Liver (tissue), 7 donors: ENCODE measurements at regions not wholly inside any gene's neighbourhood (a gene's known extent, or its start where the extent isn't known, plus 50 kb on each side); places are given as distances from the start of the nearest gene placed in this dataset.

Experiments used
- DNase-seq: peaks from one replicate; pipeline ENCODE4 v3.0.0-alpha.2; 2017; ENCODE audit warnings: low spot score
- H3K27ac ChIP-seq, 2 donors: one replicate each; pipeline ENCODE4 v1.7.0; 2013; ENCODE audit warnings: inconsistent platforms in 2 of 2, low read length in 2 of 2, control low read depth in 1 of 2, low read depth in 1 of 2, mild to moderate bottlenecking in 1 of 2
- H3K27me3 ChIP-seq, 4 donors: one replicate each; pipeline versions ENCODE4 v1.6.1 to v1.7.0; 2013; ENCODE audit warnings: low read length in 3 of 4, inconsistent platforms in 1 of 4, mild to moderate bottlenecking in 1 of 4, moderate library complexity in 1 of 4; ENCODE audit not compliant: control insufficient read depth in 4 of 4, insufficient read depth in 4 of 4
- H3K36me3 ChIP-seq, 4 donors: one replicate each; pipeline versions ENCODE4 v1.6.1 to v1.7.0; 2013; ENCODE audit warnings: low read length in 3 of 4, mild to moderate bottlenecking in 3 of 4, low read depth in 1 of 4, moderate library complexity in 1 of 4; ENCODE audit not compliant: control insufficient read depth in 4 of 4, insufficient read depth in 3 of 4
- H3K4me1 ChIP-seq, 4 donors: one replicate each; pipeline versions ENCODE4 v1.6.1 to v1.7.0; 2013; ENCODE audit warnings: low read length in 3 of 4, mild to moderate bottlenecking in 3 of 4, moderate library complexity in 1 of 4; ENCODE audit not compliant: control insufficient read depth in 4 of 4, insufficient read depth in 4 of 4
- H3K4me3 ChIP-seq, 3 donors: one replicate each; pipeline versions ENCODE4 v1.6.1 to v1.7.0; 2013; ENCODE audit warnings: low read length in 3 of 3, control low read depth in 1 of 3, low read depth in 1 of 3, mild to moderate bottlenecking in 1 of 3
- H3K9ac ChIP-seq, 2 donors: one replicate each; pipeline ENCODE4 v1.7.0; 2013; ENCODE audit warnings: low read length in 2 of 2, mild to moderate bottlenecking in 2 of 2, moderate library complexity in 2 of 2, control low read depth in 1 of 2, low read depth in 1 of 2
- H3K9me3 ChIP-seq, 4 donors: one replicate each; pipeline versions ENCODE4 v1.6.1 to v1.7.0; 2013; ENCODE audit warnings: low read length in 3 of 4; ENCODE audit not compliant: control insufficient read depth in 4 of 4
- EGR1 ChIP-seq, 2 donors: IDR thresholded peaks; 2 replicates each; pipeline ENCODE4 v1.6.1; 2016 to 2018; ENCODE audit warnings: antibody characterized with exemption in 2 of 2, low read depth in 2 of 2
- FOXA1 ChIP-seq: IDR thresholded peaks from 2 replicates; pipeline ENCODE4 v1.6.1; 2016; ENCODE audit warnings: antibody characterized with exemption
- FOXA2 ChIP-seq: IDR thresholded peaks from 2 replicates; pipeline ENCODE4 v1.6.1; 2016; ENCODE audit warnings: antibody characterized with exemption
- GABPA ChIP-seq, 2 donors: IDR thresholded peaks in 1 of 2; conservative IDR thresholded peaks in 1 of 2; 2 replicates each; pipeline ENCODE4 v1.6.1; 2016; ENCODE audit warnings: antibody characterized with exemption in 2 of 2, mild to moderate bottlenecking in 1 of 2, moderate library complexity in 1 of 2
- HNF4A ChIP-seq, 2 donors: conservative IDR thresholded peaks; 2 replicates each; pipeline ENCODE4 v1.6.1; 2016; ENCODE audit warnings: antibody characterized with exemption in 2 of 2, mild to moderate bottlenecking in 2 of 2
- JUND ChIP-seq, 2 donors: IDR thresholded peaks; 2 replicates each; pipeline ENCODE4 v1.6.1; 2016; ENCODE audit warnings: antibody characterized with exemption in 2 of 2
- RXRA ChIP-seq, 2 donors: IDR thresholded peaks; 2 replicates each; pipeline ENCODE4 v1.6.1; 2017 to 2018; ENCODE audit warnings: antibody characterized with exemption in 2 of 2, mild to moderate bottlenecking in 1 of 2
- SP1 ChIP-seq: IDR thresholded peaks from 2 replicates; pipeline ENCODE4 v1.6.1; 2018; ENCODE audit warnings: antibody characterized with exemption, mild to moderate bottlenecking
- WGBS: extraction: QIAGEN DNeasy Blood & Tissue Kit; methylation state at CpG from one replicate; pipeline ENCODE4 v1.1.7; 2013; 5-methylcytosine and 5-hydroxymethylcytosine counted together
- TF ChIP-seq, protein P1 (sequence below): IDR thresholded peaks from 2 replicates; pipeline ENCODE4 v1.6.1; 2016; ENCODE audit warnings: antibody characterized with exemption
- TF ChIP-seq, protein P2 (sequence below): IDR thresholded peaks from 2 replicates; pipeline ENCODE4 v1.6.1; 2016; ENCODE audit warnings: antibody characterized with exemption
- TF ChIP-seq, protein P3 (sequence below): IDR thresholded peaks from 2 replicates; pipeline ENCODE4 v1.6.1; 2016; ENCODE audit warnings: antibody characterized with exemption, mild to moderate bottlenecking
- TF ChIP-seq, protein P4 (sequence below): IDR thresholded peaks from 2 replicates; pipeline ENCODE4 v1.6.1; 2016; ENCODE audit warnings: antibody characterized with exemption
- donor health status: healthy.
- donor health status: healthy.
- donor health status: healthy.
- donor health status: healthy.

DNA sequence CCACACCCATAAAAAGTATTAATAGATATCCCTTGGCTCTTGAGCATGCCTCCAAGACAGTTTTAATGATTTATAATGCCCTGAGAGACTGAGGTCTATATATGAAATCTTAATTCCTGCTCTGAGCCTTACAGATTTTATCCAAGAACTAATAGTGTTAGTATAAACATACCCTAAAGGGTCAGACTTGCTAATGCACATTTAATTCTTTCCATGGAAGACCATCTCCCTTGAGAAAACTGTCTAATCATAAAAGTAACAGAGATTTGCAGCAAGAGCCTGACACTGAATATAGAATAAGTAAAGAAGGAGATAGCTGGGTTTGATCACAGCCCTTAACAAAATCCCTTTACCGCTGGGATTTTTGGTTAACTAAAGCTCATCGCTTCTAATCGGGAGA lies 650.8 kb upstream of the KLF12 start:
- WGBS, result 89% methylated on average over 3 of the region's 3 CpGs
- Histone ChIP-seq H3K27ac (no peak overlapping the region), H3K4me3 (no peak overlapping the region), H3K27me3 (peaks cover 0 to 2% (median 0%) of the 10 kb centered on the region in 4 donors), H3K9me3 (no peaks in the 10 kb centered on the region), H3K9ac (no peak overlapping the region), H3K36me3 (no peaks in the 10 kb centered on the region), H3K4me1 (no peaks in the 10 kb centered on the region)
- no peak for DNase-seq
- TF ChIP-seq FOXA2 (no peak), SP1 (no peak), GABPA (IDR thresholded peaks at IDR 0.05 in 1 of 2, conservative IDR thresholded peaks at IDR 0.05 in 1 of 2) (no peak), HNF4A (conservative IDR thresholded peaks at IDR 0.05) (no peak), EGR1 (IDR thresholded peaks at IDR 0.05; ENCODE audit: low read depth in 2 of 2) (no peak)
- TF ChIP-seq, protein P1, sequence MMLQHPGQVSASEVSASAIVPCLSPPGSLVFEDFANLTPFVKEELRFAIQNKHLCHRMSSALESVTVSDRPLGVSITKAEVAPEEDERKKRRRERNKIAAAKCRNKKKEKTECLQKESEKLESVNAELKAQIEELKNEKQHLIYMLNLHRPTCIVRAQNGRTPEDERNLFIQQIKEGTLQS, result no peak
- TF ChIP-seq, protein P2, sequence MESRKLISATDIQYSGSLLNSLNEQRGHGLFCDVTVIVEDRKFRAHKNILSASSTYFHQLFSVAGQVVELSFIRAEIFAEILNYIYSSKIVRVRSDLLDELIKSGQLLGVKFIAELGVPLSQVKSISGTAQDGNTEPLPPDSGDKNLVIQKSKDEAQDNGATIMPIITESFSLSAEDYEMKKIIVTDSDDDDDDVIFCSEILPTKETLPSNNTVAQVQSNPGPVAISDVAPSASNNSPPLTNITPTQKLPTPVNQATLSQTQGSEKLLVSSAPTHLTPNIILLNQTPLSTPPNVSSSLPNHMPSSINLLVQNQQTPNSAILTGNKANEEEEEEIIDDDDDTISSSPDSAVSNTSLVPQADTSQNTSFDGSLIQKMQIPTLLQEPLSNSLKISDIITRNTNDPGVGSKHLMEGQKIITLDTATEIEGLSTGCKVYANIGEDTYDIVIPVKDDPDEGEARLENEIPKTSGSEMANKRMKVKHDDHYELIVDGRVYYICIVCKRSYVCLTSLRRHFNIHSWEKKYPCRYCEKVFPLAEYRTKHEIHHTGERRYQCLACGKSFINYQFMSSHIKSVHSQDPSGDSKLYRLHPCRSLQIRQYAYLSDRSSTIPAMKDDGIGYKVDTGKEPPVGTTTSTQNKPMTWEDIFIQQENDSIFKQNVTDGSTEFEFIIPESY, result no peak
- TF ChIP-seq, protein P3, sequence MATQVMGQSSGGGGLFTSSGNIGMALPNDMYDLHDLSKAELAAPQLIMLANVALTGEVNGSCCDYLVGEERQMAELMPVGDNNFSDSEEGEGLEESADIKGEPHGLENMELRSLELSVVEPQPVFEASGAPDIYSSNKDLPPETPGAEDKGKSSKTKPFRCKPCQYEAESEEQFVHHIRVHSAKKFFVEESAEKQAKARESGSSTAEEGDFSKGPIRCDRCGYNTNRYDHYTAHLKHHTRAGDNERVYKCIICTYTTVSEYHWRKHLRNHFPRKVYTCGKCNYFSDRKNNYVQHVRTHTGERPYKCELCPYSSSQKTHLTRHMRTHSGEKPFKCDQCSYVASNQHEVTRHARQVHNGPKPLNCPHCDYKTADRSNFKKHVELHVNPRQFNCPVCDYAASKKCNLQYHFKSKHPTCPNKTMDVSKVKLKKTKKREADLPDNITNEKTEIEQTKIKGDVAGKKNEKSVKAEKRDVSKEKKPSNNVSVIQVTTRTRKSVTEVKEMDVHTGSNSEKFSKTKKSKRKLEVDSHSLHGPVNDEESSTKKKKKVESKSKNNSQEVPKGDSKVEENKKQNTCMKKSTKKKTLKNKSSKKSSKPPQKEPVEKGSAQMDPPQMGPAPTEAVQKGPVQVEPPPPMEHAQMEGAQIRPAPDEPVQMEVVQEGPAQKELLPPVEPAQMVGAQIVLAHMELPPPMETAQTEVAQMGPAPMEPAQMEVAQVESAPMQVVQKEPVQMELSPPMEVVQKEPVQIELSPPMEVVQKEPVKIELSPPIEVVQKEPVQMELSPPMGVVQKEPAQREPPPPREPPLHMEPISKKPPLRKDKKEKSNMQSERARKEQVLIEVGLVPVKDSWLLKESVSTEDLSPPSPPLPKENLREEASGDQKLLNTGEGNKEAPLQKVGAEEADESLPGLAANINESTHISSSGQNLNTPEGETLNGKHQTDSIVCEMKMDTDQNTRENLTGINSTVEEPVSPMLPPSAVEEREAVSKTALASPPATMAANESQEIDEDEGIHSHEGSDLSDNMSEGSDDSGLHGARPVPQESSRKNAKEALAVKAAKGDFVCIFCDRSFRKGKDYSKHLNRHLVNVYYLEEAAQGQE, result no peak

DNA sequence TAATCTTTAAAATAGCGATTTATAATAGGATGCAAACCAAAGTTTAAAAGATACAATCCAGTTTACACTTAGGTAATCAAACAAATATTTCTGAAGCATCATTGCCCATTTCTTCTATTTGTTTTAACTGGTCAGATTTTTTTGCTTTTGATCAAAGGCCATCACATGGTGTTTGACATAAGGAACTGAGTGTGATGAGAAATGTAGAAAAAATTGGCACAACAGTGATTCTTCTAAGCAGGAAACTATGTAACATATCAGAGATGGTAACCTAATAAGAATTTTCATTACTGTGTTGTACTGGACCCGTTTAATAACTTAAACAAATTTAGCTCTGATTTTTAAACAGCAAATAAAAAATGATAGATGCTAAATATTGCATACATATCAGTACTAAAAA lies 644.7 kb upstream of the KLF12 start:
- Histone ChIP-seq H3K27me3 (no peaks in the 10 kb centered on the region), H3K4me1 (no peaks in the 10 kb centered on the region), H3K9me3 (no peaks in the 10 kb centered on the region), H3K9ac (no peak overlapping the region), H3K4me3 (no peak overlapping the region), H3K27ac (no peak overlapping the region), H3K36me3 (no peaks in the 10 kb centered on the region)
- WGBS, result 65% methylated on average over 2 of the region's 2 CpGs
- DNase-seq, result no peak
- TF ChIP-seq HNF4A (conservative IDR thresholded peaks at IDR 0.05), result no peak
- TF ChIP-seq, protein P4, sequence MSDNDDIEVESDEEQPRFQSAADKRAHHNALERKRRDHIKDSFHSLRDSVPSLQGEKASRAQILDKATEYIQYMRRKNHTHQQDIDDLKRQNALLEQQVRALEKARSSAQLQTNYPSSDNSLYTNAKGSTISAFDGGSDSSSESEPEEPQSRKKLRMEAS, result no peak

DNA sequence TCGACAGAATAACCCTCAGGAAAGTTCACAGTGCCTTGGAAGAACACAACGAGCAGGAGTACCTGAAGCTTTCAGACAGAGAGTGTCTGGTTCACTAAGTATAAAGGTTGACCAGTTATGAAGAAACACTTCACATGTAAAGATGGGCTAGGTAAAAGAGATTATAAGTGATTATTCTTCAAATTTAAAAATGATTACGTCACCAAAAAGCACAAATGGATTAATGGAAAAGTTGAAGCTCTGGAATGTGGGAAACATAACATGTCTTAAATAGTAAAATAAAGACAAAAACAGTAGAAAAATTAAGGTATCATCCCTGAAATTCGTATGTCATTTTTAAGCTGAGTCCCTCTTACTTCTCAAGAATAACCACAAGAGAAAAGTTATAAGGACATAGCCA lies 643.9 kb upstream of the KLF12 start:
- Histone ChIP-seq H3K9me3 (no peaks in the 10 kb centered on the region), H3K4me3 (no peak overlapping the region), H3K27me3 (no peaks in the 10 kb centered on the region), H3K27ac (no peak overlapping the region), H3K36me3 (no peaks in the 10 kb centered on the region), H3K9ac (no peak overlapping the region), H3K4me1 (no peaks in the 10 kb centered on the region)
- no peak for DNase-seq
- 64% methylated on average over 4 of the region's 4 CpGs for WGBS
- no peak for TF ChIP-seq FOXA1
- TF ChIP-seq, protein P1, result no peak
- TF ChIP-seq, protein P2, result no peak
- TF ChIP-seq RXRA (IDR thresholded peaks at IDR 0.05), result no peak
- no peak for TF ChIP-seq JUND (IDR thresholded peaks at IDR 0.05)
